Nephron (organoid): ENCODE measurements at regions not wholly inside any gene's neighbourhood (a gene's known extent, or its start where the extent isn't known, plus 50 kb on each side); places are given as distances from the start of the nearest gene placed in this dataset.

Experiments
- H3K27ac Mint-ChIP-seq, 3 experiments: 2 replicates each; pipeline ENCODE4 v1.8.0; 2020; ENCODE audit warnings: mixed read lengths in 3 of 3, mild to moderate bottlenecking in 2 of 3, moderate library complexity in 1 of 3
- H3K27me3 Mint-ChIP-seq: 2 replicates; pipeline ENCODE4 v1.8.0; 2021; ENCODE audit warnings: low read depth, mild to moderate bottlenecking, moderate library complexity, mixed read lengths
- H3K36me3 Mint-ChIP-seq: 2 replicates; pipeline ENCODE4 v1.8.0; 2020; ENCODE audit warnings: low read depth, mixed read lengths
- H3K4me1 Mint-ChIP-seq: 2 replicates; pipeline ENCODE4 v1.8.0; 2020; ENCODE audit warnings: mixed read lengths
- H3K4me3 Mint-ChIP-seq, 3 experiments: 2 replicates each; pipeline ENCODE4 v1.8.0; 2020; ENCODE audit warnings: mild to moderate bottlenecking in 3 of 3, mixed read lengths in 3 of 3, moderate library complexity in 2 of 3
- H3K9me3 Mint-ChIP-seq: 2 replicates; pipeline ENCODE4 v1.8.0; 2020; ENCODE audit warnings: mixed read lengths
- TF ChIP-seq, protein P1 (sequence below), 3 experiments: fragments of 200-600 bp; sonication (generic); IDR thresholded peaks; one replicate each; pipeline ENCODE4 v1.5.0; 2021; ENCODE audit warnings: antibody characterized with exemption in 3 of 3; ENCODE audit not compliant: unreplicated experiment in 3 of 3

DNA sequence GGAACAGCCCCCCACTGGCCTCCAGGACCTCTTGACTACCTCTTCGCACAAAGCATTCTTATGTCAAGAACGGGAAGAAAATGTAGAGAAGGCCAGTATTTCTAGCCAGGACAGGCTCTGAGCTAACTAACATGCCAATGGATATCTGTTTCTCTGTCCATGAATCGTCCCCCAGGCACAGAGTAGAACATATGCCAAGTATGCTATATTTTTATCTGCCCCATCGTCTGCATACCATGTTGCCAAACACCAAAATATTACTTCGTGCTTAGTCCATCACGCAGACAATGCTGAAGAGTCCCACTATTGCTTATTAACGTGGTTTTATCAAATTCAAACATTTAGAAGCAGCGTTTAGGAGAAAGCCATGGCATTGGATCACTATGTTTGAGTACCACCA lies 151.4 kb upstream of the CPSF6 start:
- Mint-ChIP-seq H3K27ac (no peak overlapping the region), H3K27me3 (peaks cover 3% of the 10 kb centered on the region), H3K4me3 (no peak overlapping the region), H3K4me1 (peaks cover 16% of the 10 kb centered on the region), H3K36me3 (no peaks in the 10 kb centered on the region), H3K9me3 (no peaks in the 10 kb centered on the region)
- TF ChIP-seq, protein P1, sequence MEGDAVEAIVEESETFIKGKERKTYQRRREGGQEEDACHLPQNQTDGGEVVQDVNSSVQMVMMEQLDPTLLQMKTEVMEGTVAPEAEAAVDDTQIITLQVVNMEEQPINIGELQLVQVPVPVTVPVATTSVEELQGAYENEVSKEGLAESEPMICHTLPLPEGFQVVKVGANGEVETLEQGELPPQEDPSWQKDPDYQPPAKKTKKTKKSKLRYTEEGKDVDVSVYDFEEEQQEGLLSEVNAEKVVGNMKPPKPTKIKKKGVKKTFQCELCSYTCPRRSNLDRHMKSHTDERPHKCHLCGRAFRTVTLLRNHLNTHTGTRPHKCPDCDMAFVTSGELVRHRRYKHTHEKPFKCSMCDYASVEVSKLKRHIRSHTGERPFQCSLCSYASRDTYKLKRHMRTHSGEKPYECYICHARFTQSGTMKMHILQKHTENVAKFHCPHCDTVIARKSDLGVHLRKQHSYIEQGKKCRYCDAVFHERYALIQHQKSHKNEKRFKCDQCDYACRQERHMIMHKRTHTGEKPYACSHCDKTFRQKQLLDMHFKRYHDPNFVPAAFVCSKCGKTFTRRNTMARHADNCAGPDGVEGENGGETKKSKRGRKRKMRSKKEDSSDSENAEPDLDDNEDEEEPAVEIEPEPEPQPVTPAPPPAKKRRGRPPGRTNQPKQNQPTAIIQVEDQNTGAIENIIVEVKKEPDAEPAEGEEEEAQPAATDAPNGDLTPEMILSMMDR (IDR thresholded peaks at IDR 0.05; ENCODE audit: unreplicated experiment in 3 of 3) = no peak

DNA sequence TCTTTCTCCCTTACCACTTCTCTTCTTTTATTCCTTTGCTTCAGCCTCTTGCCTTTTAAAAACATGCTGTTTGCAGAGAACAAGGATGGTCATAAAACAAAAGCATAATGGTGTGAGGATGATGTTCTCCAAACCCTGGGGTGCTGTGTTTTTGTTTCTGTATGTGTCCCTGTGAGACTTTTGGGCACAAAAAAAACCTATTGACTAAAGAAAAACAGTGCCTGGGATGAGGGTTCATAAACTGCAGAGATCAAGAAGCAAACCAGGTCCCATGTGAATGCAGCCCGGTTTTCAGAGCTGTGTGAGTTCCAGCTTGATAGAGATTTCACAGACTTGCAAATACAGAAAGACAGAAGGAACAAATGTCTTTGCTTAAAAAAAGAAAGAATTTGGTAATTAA lies 148.6 kb upstream of the CPSF6 start:
- no peak overlapping the region for H3K4me3 Mint-ChIP-seq
- H3K4me1 Mint-ChIP-seq = peaks cover 20% of the 10 kb centered on the region
- peaks cover 3% of the 10 kb centered on the region for H3K27me3 Mint-ChIP-seq
- no peak overlapping the region for H3K27ac Mint-ChIP-seq
- H3K9me3 Mint-ChIP-seq = no peaks in the 10 kb centered on the region
- TF ChIP-seq, protein P1 (IDR thresholded peaks at IDR 0.05; ENCODE audit: unreplicated experiment in 3 of 3) = no peak
- H3K36me3 Mint-ChIP-seq = no peaks in the 10 kb centered on the region

DNA sequence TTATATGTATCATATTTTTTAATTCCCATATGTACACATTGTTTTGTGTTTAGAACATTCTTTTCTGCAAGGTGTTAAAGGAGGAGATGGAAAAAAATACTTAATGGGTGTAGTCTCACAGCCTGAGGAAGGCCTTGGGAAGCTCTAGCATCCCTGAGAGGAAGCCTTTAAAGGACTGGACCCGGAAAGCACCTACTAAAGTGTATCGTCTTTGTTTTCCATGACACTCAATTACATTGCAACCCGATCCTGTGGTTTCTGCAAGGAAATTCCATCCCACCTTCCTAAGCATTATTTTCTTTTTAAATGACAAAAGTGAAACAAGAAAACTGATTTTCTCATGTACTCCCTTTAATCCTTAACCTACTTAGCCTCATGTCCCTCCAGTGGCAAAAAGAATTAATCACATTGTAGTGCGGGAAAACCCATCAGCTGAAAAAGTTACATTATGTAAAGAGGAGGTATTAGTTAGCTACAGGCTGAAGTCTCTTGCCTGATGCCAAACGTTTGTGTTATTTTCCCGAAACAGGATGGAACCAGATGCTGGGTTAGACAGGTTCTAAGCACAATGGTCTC lies 147.8 kb upstream of the CPSF6 start:
- Mint-ChIP-seq H3K36me3 (no peaks in the 10 kb centered on the region), H3K9me3 (no peaks in the 10 kb centered on the region), H3K4me3 (no peak overlapping the region), H3K27ac (no peak overlapping the region), H3K4me1 (peaks cover 20% of the 10 kb centered on the region), H3K27me3 (peaks cover 3% of the 10 kb centered on the region)
- TF ChIP-seq, protein P1 (IDR thresholded peaks at IDR 0.05; ENCODE audit: unreplicated experiment in 3 of 3) = no peak

DNA sequence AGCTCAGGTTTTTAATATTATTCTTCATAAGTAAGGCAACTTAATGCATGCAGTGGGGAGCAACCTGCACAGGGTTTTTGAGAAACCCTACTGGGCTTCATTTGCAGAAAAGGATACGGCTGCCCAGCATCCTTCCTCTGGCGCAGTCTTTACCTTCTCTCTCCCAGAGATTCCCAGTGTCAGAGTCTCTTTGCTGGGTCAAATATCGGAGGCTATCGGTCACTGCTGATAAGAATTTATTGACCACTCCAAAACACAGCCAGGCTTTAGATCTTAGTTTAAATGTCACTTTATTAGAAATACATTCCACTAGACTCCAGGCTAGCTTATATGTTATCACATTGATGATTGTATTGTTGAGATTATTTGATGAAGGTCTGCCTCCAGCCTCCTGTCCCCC lies 147.2 kb upstream of the CPSF6 start:
- peaks cover 3% of the 10 kb centered on the region for H3K27me3 Mint-ChIP-seq
- H3K36me3 Mint-ChIP-seq = no peaks in the 10 kb centered on the region
- no peak overlapping the region for H3K4me3 Mint-ChIP-seq
- H3K9me3 Mint-ChIP-seq = no peaks in the 10 kb centered on the region
- peaks cover 20% of the 10 kb centered on the region for H3K4me1 Mint-ChIP-seq
- TF ChIP-seq, protein P1 (IDR thresholded peaks at IDR 0.05; ENCODE audit: unreplicated experiment in 3 of 3) = no peak
- no peak overlapping the region for H3K27ac Mint-ChIP-seq

DNA sequence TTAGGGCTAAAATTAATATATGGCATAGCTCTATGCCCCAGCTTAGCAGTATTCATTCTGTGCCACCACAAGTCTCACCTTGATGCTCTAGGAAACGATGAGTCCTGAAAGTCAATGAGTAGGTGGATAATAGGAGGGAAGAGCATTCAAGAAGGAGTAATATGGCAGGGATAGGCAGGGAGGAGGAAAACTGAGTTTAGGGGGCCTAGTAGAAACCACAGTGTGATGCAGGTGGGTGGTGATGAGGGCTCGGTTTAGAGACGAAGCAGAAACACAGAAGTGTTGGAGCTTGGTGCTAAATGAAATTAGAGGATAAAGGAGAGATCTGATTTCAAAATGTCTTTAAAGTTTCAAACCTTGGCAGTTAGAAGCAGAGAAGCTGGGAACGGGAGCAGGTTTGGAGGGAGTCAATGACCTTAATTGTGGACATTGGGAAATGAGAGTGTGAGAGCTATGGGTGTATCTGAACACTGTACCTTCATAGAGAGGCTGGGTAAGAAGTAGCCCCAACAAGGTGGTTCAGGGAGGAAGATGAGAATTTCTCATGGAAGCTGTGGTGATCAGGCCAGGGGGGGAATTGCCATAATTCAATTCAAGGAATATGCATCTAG lies 144.7 kb upstream of the CPSF6 start:
- Mint-ChIP-seq H3K9me3 (no peaks in the 10 kb centered on the region), H3K4me3 (no peak overlapping the region), H3K27me3 (no peaks in the 10 kb centered on the region), H3K4me1 (peaks cover 28% of the 10 kb centered on the region), H3K36me3 (no peaks in the 10 kb centered on the region), H3K27ac (no peak overlapping the region)
- TF ChIP-seq, protein P1 (IDR thresholded peaks at IDR 0.05; ENCODE audit: unreplicated experiment in 3 of 3) = no peak
